SJSA1 (cell line): ENCODE measurements at regions not wholly inside any gene's neighbourhood (a gene's known extent, or its start where the extent isn't known, plus 50 kb on each side); places are given as distances from the start of the nearest gene placed in this dataset.
"Not testable (repeated sequence)": the region's sequence is repeated elsewhere in the genome, so short reads cannot be mapped to it uniquely, and the experiment has no call there.

ENCODE experiments used
- DNase-seq, 2 experiments: peaks; one replicate each; pipeline ENCODE4 v3.0.0-alpha.2; 2015 to 2020; ENCODE audit warnings: low spot score in 2 of 2, low read depth in 1 of 2
- H3K27ac ChIP-seq: fragments of 250-450 bp; sonication (Bioruptor Pico); 2 replicates; pipeline ENCODE4 v1.5.1; 2020; ENCODE audit warnings: mild to moderate bottlenecking, moderate library complexity
- H3K27me3 ChIP-seq: fragments of 250-450 bp; sonication (Bioruptor Pico); replicated peaks from 2 replicates; pipeline ENCODE4 v1.5.1; 2020; ENCODE audit warnings: mild to moderate bottlenecking, moderate library complexity
- H3K36me3 ChIP-seq: fragments of 250-450 bp; sonication (Bioruptor Pico); 2 replicates; pipeline ENCODE4 v1.5.1; 2020; ENCODE audit warnings: mild to moderate bottlenecking
- H3K4me1 ChIP-seq: fragments of 250-450 bp; sonication (Bioruptor Pico); replicated peaks from 2 replicates; pipeline ENCODE4 v1.6.1; 2021; ENCODE audit warnings: mild to moderate bottlenecking
- H3K4me3 ChIP-seq: fragments of 250-450 bp; sonication (Bioruptor Pico); 2 replicates; pipeline ENCODE4 v1.5.1; 2020; ENCODE audit warnings: mild to moderate bottlenecking
- H3K9me3 ChIP-seq: fragments of 250-450 bp; sonication (Bioruptor Pico); replicated peaks from 2 replicates; pipeline ENCODE4 v1.5.1; 2020; ENCODE audit warnings: mild to moderate bottlenecking

DNA sequence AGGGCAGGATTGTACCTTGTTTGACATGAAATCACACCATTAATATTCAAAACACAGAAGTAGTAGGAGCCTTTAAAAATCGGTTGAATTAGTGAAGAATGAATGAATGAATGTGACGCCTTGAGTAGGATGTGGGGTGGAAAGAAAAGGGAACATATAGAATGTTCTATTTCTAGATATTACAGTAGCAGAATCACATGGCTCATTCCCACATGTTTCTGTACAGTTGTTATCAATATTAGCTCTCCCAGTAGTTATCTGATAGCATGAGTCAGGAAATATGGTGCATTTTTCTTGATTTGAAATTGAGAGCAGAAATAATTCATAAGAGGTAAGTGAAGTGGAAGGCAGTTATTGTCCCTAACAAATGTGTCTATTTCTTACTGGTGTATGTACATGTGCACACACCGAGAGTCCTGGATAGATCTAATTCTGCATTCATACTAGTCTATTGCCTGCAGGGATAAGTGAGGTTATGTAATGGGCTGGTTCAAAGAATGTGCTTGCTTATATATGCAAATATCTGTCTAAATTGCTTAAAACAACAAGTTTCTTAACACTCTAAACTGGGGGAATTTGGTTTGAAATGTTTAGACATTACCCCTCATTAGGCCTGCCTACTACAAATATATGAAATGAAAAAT lies 245.4 kb downstream of the EFCAB11 start:
- DNase-seq: no peak
- Histone ChIP-seq H3K9me3 (no peaks in the 10 kb centered on the region), H3K4me3 (no peak overlapping the region), H3K27ac (no peak overlapping the region), H3K36me3 (no peaks in the 10 kb centered on the region), H3K27me3 (no peaks in the 10 kb centered on the region), H3K4me1 (no peaks in the 10 kb centered on the region)

DNA sequence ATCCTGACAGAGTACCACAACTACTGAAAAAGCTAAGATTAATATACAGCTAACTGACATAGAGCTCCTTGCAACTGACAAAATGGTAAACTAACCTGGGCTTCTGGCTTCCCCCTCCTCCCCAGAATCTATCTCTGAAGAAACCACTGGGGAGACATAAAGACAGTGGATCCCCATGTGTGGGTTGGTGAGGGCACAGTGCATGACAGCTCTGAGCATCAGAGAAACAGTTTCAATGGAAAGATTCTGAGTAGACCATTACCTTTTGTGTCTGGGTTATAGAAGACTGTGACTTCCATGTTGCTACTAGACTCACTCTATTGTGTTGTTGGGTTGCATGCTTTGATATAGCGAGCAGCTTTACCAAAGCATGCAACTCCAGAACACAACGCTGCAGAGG lies 247.4 kb downstream of the EFCAB11 start:
- no peak for DNase-seq
- Histone ChIP-seq H3K27ac (no peak overlapping the region), H3K9me3 (no peaks in the 10 kb centered on the region), H3K4me1 (peaks cover 2% of the 10 kb centered on the region), H3K27me3 (no peaks in the 10 kb centered on the region), H3K36me3 (no peaks in the 10 kb centered on the region), H3K4me3 (no peak overlapping the region)

DNA sequence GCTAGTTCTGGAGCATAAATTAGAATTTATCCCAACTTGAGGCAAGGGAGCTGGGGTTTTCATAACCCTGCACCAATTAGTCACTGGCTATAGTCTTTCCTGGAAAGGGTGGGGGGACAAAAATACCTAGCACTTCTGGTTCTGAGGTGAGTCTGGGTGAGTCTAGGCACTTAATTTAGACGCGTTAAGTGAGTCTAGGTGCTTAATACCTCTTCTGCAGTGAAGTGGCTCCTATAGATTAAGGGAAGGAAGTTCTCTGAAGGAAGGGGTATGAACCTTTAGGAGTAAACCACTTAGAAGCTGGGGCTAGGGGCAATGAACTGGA lies 251.7 kb downstream of the EFCAB11 start:
- H3K4me1 ChIP-seq: peaks cover 12% of the 10 kb centered on the region

GRCh38 chr14:89702073-89702875 lies 252.3 kb downstream of the EFCAB11 start:
- Histone ChIP-seq H3K27ac (peak overlapping the region; percentile 71), H3K27me3 (no peaks in the 10 kb centered on the region), H3K4me1 (peaks cover 12% of the 10 kb centered on the region), H3K9me3 (no peaks in the 10 kb centered on the region), H3K4me3 (peak overlapping the region; percentile 46), H3K36me3 (no peaks in the 10 kb centered on the region)
- DNase-seq: no peak

More for the DNA sequence above, 251.7 kb downstream of the EFCAB11 start:
- DNase-seq: no peak
- Histone ChIP-seq H3K4me3 (no peak overlapping the region), H3K9me3 (no peaks in the 10 kb centered on the region), H3K27ac (no peak overlapping the region), H3K36me3 (no peaks in the 10 kb centered on the region), H3K27me3 (no peaks in the 10 kb centered on the region)

- Histone ChIP-seq H3K36me3 (no peaks in the 10 kb centered on the region), H3K9me3 (no peaks in the 10 kb centered on the region), H3K27me3 (no peaks in the 10 kb centered on the region), H3K4me1 (peaks cover 12% of the 10 kb centered on the region), H3K4me3 (peak overlapping the region; percentile 46), H3K27ac (peak overlapping the region; percentile 71)
- peak; percentile 56 to 87 for DNase-seq
Measured at GRCh38 chr14:89701211-89702043, 253.1 kb downstream of the EFCAB11 start.

DNA sequence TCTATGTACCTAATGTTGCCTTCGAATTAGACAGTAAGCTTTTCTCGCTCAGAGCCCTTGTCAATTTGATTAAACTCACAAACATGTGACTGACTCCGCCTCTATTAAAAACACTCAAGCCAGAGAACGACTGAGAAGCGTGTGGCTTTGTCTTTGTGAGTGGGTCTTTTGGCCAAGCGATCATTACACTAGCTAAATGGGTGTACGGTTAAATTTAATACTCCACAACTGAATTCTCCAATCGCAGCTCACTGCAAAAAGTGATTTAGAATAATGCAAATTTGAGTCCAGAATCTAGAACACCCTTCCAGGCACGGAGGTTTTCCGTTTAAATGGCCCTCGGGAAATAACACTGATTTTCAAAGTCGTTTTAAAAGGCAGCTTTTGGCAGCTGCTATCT lies 253.7 kb downstream of the EFCAB11 start:
- no peaks in the 10 kb centered on the region for H3K27me3 ChIP-seq
- peak overlapping the region; percentile 71; the same call in 1 of the 2 replicates for H3K27ac ChIP-seq
- peak overlapping the region; percentile 46; the same call in 1 of the 2 replicates for H3K4me3 ChIP-seq
- no peak for DNase-seq
- no peaks in the 10 kb centered on the region for H3K36me3 ChIP-seq
- H3K9me3 ChIP-seq: no peaks in the 10 kb centered on the region
- peaks cover 12% of the 10 kb centered on the region for H3K4me1 ChIP-seq

- H3K9me3 ChIP-seq: no peaks in the 10 kb centered on the region
- no peak for DNase-seq
- H3K4me1 ChIP-seq: peaks cover 12% of the 10 kb centered on the region
- no peak overlapping the region for H3K27ac ChIP-seq
- H3K4me3 ChIP-seq: no peak overlapping the region
- no peaks in the 10 kb centered on the region for H3K36me3 ChIP-seq
- no peaks in the 10 kb centered on the region for H3K27me3 ChIP-seq
Measured at GRCh38 chr14:89699071-89699470, 255.5 kb downstream of the EFCAB11 start.

GRCh38 chr14:89697281-89698060 lies 257.1 kb downstream of the EFCAB11 start:
- Histone ChIP-seq H3K4me3 (no peak overlapping the region), H3K9me3 (no peaks in the 10 kb centered on the region), H3K27ac (no peak overlapping the region), H3K36me3 (no peaks in the 10 kb centered on the region), H3K27me3 (no peaks in the 10 kb centered on the region), H3K4me1 (peaks cover 12% of the 10 kb centered on the region)
- DNase-seq: no peak

GRCh38 chr14:89695846-89696245 lies 258.7 kb downstream of the EFCAB11 start:
- H3K4me1 ChIP-seq: no peaks in the 10 kb centered on the region
- no peak for DNase-seq
- H3K4me3 ChIP-seq: no peak overlapping the region
- H3K27me3 ChIP-seq: no peaks in the 10 kb centered on the region
- no peaks in the 10 kb centered on the region for H3K36me3 ChIP-seq
- H3K27ac ChIP-seq: no peak overlapping the region
- H3K9me3 ChIP-seq: no peaks in the 10 kb centered on the region

GRCh38 chr14:89690139-89690538 lies 264.4 kb downstream of the EFCAB11 start:
- H3K27me3 ChIP-seq: no peaks in the 10 kb centered on the region

GRCh38 chr14:89689711-89690110 lies 264.8 kb downstream of the EFCAB11 start:
- H3K36me3 ChIP-seq, H3K4me3 ChIP-seq, H3K27me3 ChIP-seq, DNase-seq, H3K27ac ChIP-seq, H3K4me1 ChIP-seq, H3K9me3 ChIP-seq: not testable (repeated sequence)

More at GRCh38 chr14:89690139-89690538, 264.4 kb downstream of the EFCAB11 start:
- no peaks in the 10 kb centered on the region for H3K36me3 ChIP-seq
- no peaks in the 10 kb centered on the region for H3K9me3 ChIP-seq
- DNase-seq: no peak
- H3K27ac ChIP-seq: no peak overlapping the region
- H3K4me1 ChIP-seq: no peaks in the 10 kb centered on the region
- H3K4me3 ChIP-seq: no peak overlapping the region

DNA sequence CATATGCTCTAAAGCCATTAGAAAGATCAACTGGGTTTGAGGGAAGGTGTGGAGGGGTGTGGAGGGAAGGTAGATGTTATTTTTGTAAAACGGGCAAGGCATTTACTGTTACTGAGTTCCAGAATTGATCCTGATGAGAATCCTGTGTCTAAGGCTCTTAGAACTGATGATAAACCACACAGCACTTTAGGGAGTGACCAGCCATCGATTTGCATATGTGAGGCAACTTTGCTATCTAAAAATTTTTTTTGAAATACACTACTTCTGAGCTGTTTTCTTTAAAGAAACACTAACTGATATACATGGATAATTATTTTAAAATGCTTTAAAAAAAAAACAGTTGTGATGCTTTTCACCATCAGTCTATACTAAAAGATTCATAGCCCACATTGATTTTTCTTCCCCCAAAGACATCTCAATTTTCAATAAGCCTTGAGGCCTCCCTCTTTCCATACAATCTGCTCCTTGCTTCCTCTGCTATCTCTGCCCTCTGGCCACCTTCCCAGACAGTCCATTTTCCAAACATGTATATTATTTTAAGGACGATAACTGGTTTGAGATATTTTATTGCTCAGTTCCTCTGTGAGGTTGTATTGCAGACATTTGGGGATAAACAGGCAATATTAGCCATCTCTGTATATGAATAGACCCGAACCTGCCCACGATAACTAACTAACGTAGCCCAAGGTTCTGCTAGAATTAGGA lies 265.9 kb downstream of the EFCAB11 start:
- Histone ChIP-seq H3K4me1 (no peaks in the 10 kb centered on the region), H3K4me3 (no peak overlapping the region), H3K9me3 (no peaks in the 10 kb centered on the region), H3K36me3 (no peaks in the 10 kb centered on the region), H3K27ac (no peak overlapping the region), H3K27me3 (no peaks in the 10 kb centered on the region)
- DNase-seq: no peak

DNA sequence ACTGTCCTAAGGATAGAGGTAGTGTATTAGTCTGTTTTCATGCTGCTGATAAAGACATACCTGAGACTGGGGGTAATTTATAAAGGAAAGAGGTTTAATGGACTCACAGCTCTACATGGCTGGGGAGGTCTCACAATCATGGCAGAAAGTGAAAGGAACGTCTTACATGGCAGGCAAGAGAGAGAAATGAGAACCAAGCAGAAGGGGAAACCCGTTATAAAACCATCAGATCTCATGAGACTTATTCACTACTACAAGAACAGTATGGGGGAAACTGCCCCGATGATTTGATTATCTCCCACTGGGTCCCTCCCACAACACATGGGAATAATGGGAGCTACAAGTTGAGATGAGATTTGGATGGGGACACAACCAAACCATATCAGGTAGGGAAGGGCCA lies 267.4 kb downstream of the EFCAB11 start:
- not testable (repeated sequence) for H3K27me3 ChIP-seq, H3K4me1 ChIP-seq, H3K9me3 ChIP-seq, H3K36me3 ChIP-seq, DNase-seq, H3K4me3 ChIP-seq, H3K27ac ChIP-seq
